CD14-positive monocyte (primary cell): ENCODE measurements at regions not wholly inside any gene's neighbourhood (a gene's known extent, or its start where the extent isn't known, plus 50 kb on each side); places are given as distances from the start of the nearest gene placed in this dataset.

Experiments used
- DNase-seq, 3 donors: peaks; one replicate each; pipeline ENCODE4 v3.0.0-alpha.2; 2011 to 2022
- H2AFZ ChIP-seq: 2 replicates; pipeline ENCODE4 v1.6.0; 2012; ENCODE audit warnings: mild to moderate bottlenecking, low read depth, low read length, inconsistent platforms; ENCODE audit not compliant: insufficient read depth, poor library complexity, severe bottlenecking
- H3K27ac ChIP-seq, 2 donors: 1 replicate in 1 of 2; 2 replicates in 1 of 2; pipeline ENCODE4 v1.5.1; 2012 to 2013; ENCODE audit warnings: low read length in 2 of 2, control low read depth in 1 of 2, inconsistent platforms in 1 of 2, low read depth in 1 of 2, mild to moderate bottlenecking in 1 of 2
- H3K27me3 ChIP-seq, 2 donors: one replicate each; pipeline versions ENCODE4 v1.6.0 to v1.6.1; 2011 to 2013; ENCODE audit warnings: low read length in 2 of 2; ENCODE audit not compliant: control insufficient read depth in 2 of 2, insufficient read depth in 2 of 2
- H3K36me3 ChIP-seq, 2 donors: replicated peaks in 1 of 2; 1 replicate in 1 of 2; 2 replicates in 1 of 2; pipeline versions ENCODE4 v1.5.1 to v1.6.1; 2012 to 2013; ENCODE audit warnings: low read length in 2 of 2, control low read depth in 1 of 2, inconsistent platforms in 1 of 2, mild to moderate bottlenecking in 1 of 2; ENCODE audit not compliant: insufficient read depth in 2 of 2, control insufficient read depth in 1 of 2
- H3K4me1 ChIP-seq, 2 donors: 1 replicate in 1 of 2; 2 replicates in 1 of 2; pipeline versions ENCODE4 v1.5.1 to v1.6.1; 2012 to 2013; ENCODE audit warnings: low read length in 2 of 2, control low read depth in 1 of 2, inconsistent platforms in 1 of 2, mild to moderate bottlenecking in 1 of 2, moderate library complexity in 1 of 2; ENCODE audit not compliant: insufficient read depth in 2 of 2, control insufficient read depth in 1 of 2
- H3K4me2 ChIP-seq: replicated peaks from 2 replicates; pipeline ENCODE3; 2012; ENCODE audit warnings: low read length, moderate library complexity, mild to moderate bottlenecking; ENCODE audit not compliant: poor library complexity, severe bottlenecking; ENCODE audit errors: extremely low read depth
- H3K4me3 ChIP-seq, 3 experiments: fragments of 200-600 bp in 1 of 3; sonication (generic) in 1 of 3; replicated peaks in 1 of 3; 1 replicate in 2 of 3; 2 replicates in 1 of 3; pipeline ENCODE4 v1.5.1; 2011 to 2013; ENCODE audit warnings: low read length in 3 of 3, mild to moderate bottlenecking in 3 of 3, control low read depth in 2 of 3, low read depth in 2 of 3, inconsistent platforms in 1 of 3, moderate library complexity in 1 of 3
- H3K79me2 ChIP-seq: 2 replicates; pipeline ENCODE4 v1.6.0; 2012; ENCODE audit warnings: mild to moderate bottlenecking, control low read depth, inconsistent platforms, low read length, moderate library complexity; ENCODE audit not compliant: insufficient read depth
- H3K9ac ChIP-seq: 2 replicates; pipeline ENCODE4 v1.6.0; 2017; ENCODE audit warnings: low read length, mild to moderate bottlenecking; ENCODE audit not compliant: insufficient read depth, poor library complexity, severe bottlenecking
- H3K9me3 ChIP-seq, 2 donors: replicated peaks in 1 of 2; 1 replicate in 1 of 2; 2 replicates in 1 of 2; pipeline versions ENCODE4 v1.5.1 to v1.6.1; 2012 to 2013; ENCODE audit warnings: low read length in 2 of 2, control low read depth in 1 of 2; ENCODE audit not compliant: control insufficient read depth in 1 of 2, insufficient read depth in 1 of 2
- H4K20me1 ChIP-seq: 2 replicates; pipeline ENCODE4 v1.6.0; 2012; ENCODE audit warnings: mild to moderate bottlenecking, low read length, control low read depth, moderate library complexity; ENCODE audit not compliant: insufficient read depth
- H3K27ac Mint-ChIP-seq, 7 donors: one replicate each; pipeline ENCODE4 v1.8.0; 2020; ENCODE audit warnings: mild to moderate bottlenecking in 7 of 7, mixed read lengths in 7 of 7, moderate library complexity in 6 of 7, inconsistent platforms in 2 of 7
- H3K27me3 Mint-ChIP-seq, 3 donors: one replicate each; pipeline ENCODE4 v1.8.0; 2021 to 2022; ENCODE audit warnings: low read depth in 3 of 3, mild to moderate bottlenecking in 3 of 3, mixed read lengths in 3 of 3, moderate library complexity in 3 of 3, inconsistent platforms in 1 of 3
- H3K36me3 Mint-ChIP-seq, 2 donors: one replicate each; pipeline ENCODE4 v1.8.0; 2020; ENCODE audit warnings: mixed read lengths in 2 of 2, inconsistent platforms in 1 of 2, mild to moderate bottlenecking in 1 of 2
- H3K4me1 Mint-ChIP-seq: one replicate; pipeline ENCODE4 v1.8.0; 2020; ENCODE audit warnings: mild to moderate bottlenecking, mixed read lengths
- H3K4me3 Mint-ChIP-seq, 2 donors: one replicate each; pipeline ENCODE4 v1.8.0; 2020; ENCODE audit warnings: mild to moderate bottlenecking in 2 of 2, mixed read lengths in 2 of 2, moderate library complexity in 1 of 2
- H3K9me3 Mint-ChIP-seq, 7 donors: one replicate each; pipeline ENCODE4 v1.8.0; 2020 to 2022; ENCODE audit warnings: mixed read lengths in 7 of 7, mild to moderate bottlenecking in 6 of 7, moderate library complexity in 6 of 7, inconsistent platforms in 2 of 7
- CTCF ChIP-seq: fragments of 200-600 bp; IDR thresholded peaks from one replicate; pipeline ENCODE4 v1.8.0; 2022; ENCODE audit warnings: antibody characterized with exemption, mild to moderate bottlenecking
- WGBS: methylation state at CpG from one replicate; pipeline ENCODE4 v1.1.5; 2013; ENCODE audit warnings: missing lambda C conversion rate; ENCODE audit not compliant: insufficient coverage; 5-methylcytosine and 5-hydroxymethylcytosine counted together
- intact Hi-C, 2 donors: fragments of 100-400 bp; cut with micrococcal nuclease; formaldehyde crosslinking; loops; one replicate each; pipeline versions ENCODE4 v1.15.0 to v1.15.1; 2023

- no peaks in the 10 kb centered on the region for H4K20me1 ChIP-seq
- H3K27me3 Mint-ChIP-seq: peaks cover 4 to 14% (median 7%) of the 10 kb centered on the region in 3 donors
- no peaks in the 10 kb centered on the region for H3K36me3 Mint-ChIP-seq
- no peaks in the 10 kb centered on the region for H3K9me3 ChIP-seq
- no peak overlapping the region for H3K4me2 ChIP-seq
- H3K27ac ChIP-seq: no peak overlapping the region
- no peaks in the 10 kb centered on the region for H3K79me2 ChIP-seq
- H2AFZ ChIP-seq: no peak overlapping the region
- H3K4me3 ChIP-seq: no peak overlapping the region
- H3K4me1 Mint-ChIP-seq: peaks cover 4% of the 10 kb centered on the region
- peak overlapping the region in 1 of 7 donors; percentile 36 for H3K27ac Mint-ChIP-seq
- no peaks in the 10 kb centered on the region for H3K4me1 ChIP-seq
- no peak overlapping the region for H3K4me3 Mint-ChIP-seq
- H3K9me3 Mint-ChIP-seq: peaks cover 0 to 1% (median 0%) of the 10 kb centered on the region in 7 donors
- H3K36me3 ChIP-seq: no peaks in the 10 kb centered on the region
- no peak for TF ChIP-seq CTCF
- no peak overlapping the region for H3K9ac ChIP-seq
- intact Hi-C loops: no loop called here
- no peaks in the 10 kb centered on the region for H3K27me3 ChIP-seq
- WGBS: no CpG with 5 or more reads among the region's 4 CpGs
- no peak for DNase-seq
Measured at GRCh38 chr5:154109416-154110106, 70.8 kb downstream of the MFAP3 start.

- Histone ChIP-seq H3K27ac (no peak overlapping the region), H3K4me2 (no peak overlapping the region), H3K79me2 (no peaks in the 10 kb centered on the region), H4K20me1 (no peaks in the 10 kb centered on the region), H3K36me3 (no peaks in the 10 kb centered on the region), H3K9ac (no peak overlapping the region), H3K9me3 (no peaks in the 10 kb centered on the region), H3K4me1 (no peaks in the 10 kb centered on the region), H3K27me3 (no peaks in the 10 kb centered on the region), H3K4me3 (no peak overlapping the region), H2AFZ (no peak overlapping the region)
- H3K36me3 Mint-ChIP-seq: no peaks in the 10 kb centered on the region
- intact Hi-C loops: no loop called here
- peaks cover 4% of the 10 kb centered on the region for H3K4me1 Mint-ChIP-seq
- peaks cover 0 to 1% (median 0%) of the 10 kb centered on the region in 7 donors for H3K9me3 Mint-ChIP-seq
- TF ChIP-seq CTCF: no peak
- H3K27ac Mint-ChIP-seq: peak overlapping the region in 1 of 7 donors; percentile 36
- DNase-seq: no peak
- WGBS: no CpG with 5 or more reads among the region's 1 CpG
- no peak overlapping the region for H3K4me3 Mint-ChIP-seq
- peaks cover 4 to 15% (median 10%) of the 10 kb centered on the region in 3 donors for H3K27me3 Mint-ChIP-seq
Measured at GRCh38 chr5:154110107-154110453, 71.3 kb downstream of the MFAP3 start.
